Pancreas (tissue), 10 donors: ENCODE measurements at regions not wholly inside any gene's neighbourhood (a gene's known extent, or its start where the extent isn't known, plus 50 kb on each side); places are given as distances from the start of the nearest gene placed in this dataset.

Experiments used
- ATAC-seq, 4 donors: fragments of 200-7000 bp; cut with Tn5 transposase; one replicate each; pipeline versions ENCODE4 v1.8.0 to v1.9.1; 2020; ENCODE audit warnings: mild to moderate bottlenecking in 4 of 4, moderate library complexity in 4 of 4
- DNase-seq, 6 donors: peaks; one replicate each; pipeline ENCODE4 v3.0.0-alpha.2; 2020
- FAIRE-seq: peaks from 2 replicates; lab custom pipeline; 2012; peaks lifted over from hg19 to GRCh38; lab: Jason Lieb, UNC
- H3K27ac ChIP-seq, 4 donors: fragments of 200-600 bp; sonication (generic); 1 replicate in 3 of 4; 2 replicates in 1 of 4; pipeline versions ENCODE4 v1.5.0 to v1.8.0; 2020
- H3K27me3 ChIP-seq, 4 donors: fragments of 200-600 bp; one replicate each; pipeline ENCODE4 v1.8.0; 2021
- H3K36me3 ChIP-seq, 3 donors: fragments of 200-600 bp; sonication (generic) in 1 of 3; one replicate each; pipeline versions ENCODE4 v1.5.0 to v1.8.0; 2020 to 2021
- H3K4me1 ChIP-seq, 3 donors: fragments of 200-600 bp; one replicate each; pipeline ENCODE4 v1.8.0; 2021
- H3K4me3 ChIP-seq, 4 donors: fragments of 200-600 bp; sonication (generic) in 2 of 4; one replicate each; pipeline versions ENCODE4 v1.5.0 to v1.8.0; 2020 to 2021
- H3K9me3 ChIP-seq, 4 donors: fragments of 200-600 bp; one replicate each; pipeline ENCODE4 v1.8.0; 2021
- CTCF ChIP-seq, 4 donors: fragments of 200-600 bp; sonication (generic) in 3 of 4; IDR thresholded peaks; one replicate each; pipeline versions ENCODE4 v1.5.0 to v1.8.0; 2021; ENCODE audit warnings: antibody characterized with exemption in 4 of 4
- WGBS, 2 donors: extraction: QIAGEN DNeasy Blood & Tissue Kit; methylation state at CpG; one replicate each; pipeline ENCODE4 v1.1.7; 2013; 5-methylcytosine and 5-hydroxymethylcytosine counted together
- intact Hi-C, 3 donors: fragments of 100-400 bp; cut with DNase I; formaldehyde crosslinking; loops; one replicate each; pipeline versions ENCODE4 v1.11.1 to v1.14.2; 2022
- donor health status: healthy with polysubstance abuse.
- donor health status: DM: no; HTN: no; CAD: no; lungs with moderate emphysema.
- donor health status: DM: no; HTN: no; CAD: no.
- donor health status: control.
- donor health status: control.
- donor health status: Bipolar disorder and iron deficiency.
- donor health status: DM: yes; HTN: yes; CAD: no.
- donor health status: DM: no; HTN: no; CAD: no.
- donor health status: DM: no; HTN: no; CAD: no.
- donor health status: DM: yes; HTN: yes; CAD: no.

- DNase-seq, result no peak
- H3K27ac ChIP-seq, result no peak overlapping the region
- no peaks in the 10 kb centered on the region for H3K27me3 ChIP-seq
- H3K9me3 ChIP-seq, result no peaks in the 10 kb centered on the region
- H3K4me1 ChIP-seq, result peaks cover 0 to 10% (median 0%) of the 10 kb centered on the region in 3 donors
- FAIRE-seq, result no peak
- WGBS, 2 donors, result 71 to 75% methylated on average over 2 of the region's 2 CpGs
- H3K36me3 ChIP-seq, result no peaks in the 10 kb centered on the region
- H3K4me3 ChIP-seq, result no peak overlapping the region
- intact Hi-C loops, result no loop called here
- TF ChIP-seq CTCF (IDR thresholded peaks at IDR 0.05), result no peak
- ATAC-seq, result no peak
Observed at GRCh38 chr11:23111527-23111926, 251.3 kb upstream of the CCDC179 start.

- Histone ChIP-seq H3K4me3 (no peak overlapping the region), H3K27ac (peak overlapping the region in 3 of 4 donors; percentile 23 to 79 (median 73)), H3K27me3 (no peaks in the 10 kb centered on the region), H3K9me3 (no peaks in the 10 kb centered on the region), H3K4me1 (peaks cover 0 to 10% (median 0%) of the 10 kb centered on the region in 3 donors), H3K36me3 (no peaks in the 10 kb centered on the region)
- intact Hi-C loops, result no loop called here
- ATAC-seq (no peak), FAIRE-seq (no peak), DNase-seq (no peak)
- no peak for TF ChIP-seq CTCF (IDR thresholded peaks at IDR 0.05)
- 72 to 73% methylated on average over 4 of the region's 4 CpGs for WGBS, 2 donors
Observed at GRCh38 chr11:23112390-23112789, 252.1 kb upstream of the CCDC179 start.

- ATAC-seq (peak; percentile 87 to 94 (median 90)), DNase-seq (peak; percentile 55 to 82 (median 74))
- WGBS, 2 donors, result 7% methylated on average over 10 of the region's 10 CpGs
Observed at GRCh38 chr11:23112987-23113886, 253.0 kb upstream of the CCDC179 start.

GRCh38 chr11:23113887-23114216 lies 253.6 kb upstream of the CCDC179 start:
- Histone ChIP-seq H3K4me1 (peaks cover 0 to 10% (median 0%) of the 10 kb centered on the region in 3 donors), H3K9me3 (no peaks in the 10 kb centered on the region), H3K27ac (peak overlapping the region in 1 of 4 donors; percentile 73), H3K36me3 (no peaks in the 10 kb centered on the region), H3K4me3 (no peak overlapping the region), H3K27me3 (no peaks in the 10 kb centered on the region)
- DNase-seq (no peak), ATAC-seq (no peak), FAIRE-seq (no peak)
- 23% methylated on average over 1 of the region's 1 CpG for WGBS, 2 donors
- no peak for TF ChIP-seq CTCF (IDR thresholded peaks at IDR 0.05)
- intact Hi-C loops, result no loop called here

More at GRCh38 chr11:23112987-23113886, 253.0 kb upstream of the CCDC179 start:
- peaks cover 0 to 10% (median 0%) of the 10 kb centered on the region in 3 donors for H3K4me1 ChIP-seq
- peak overlapping the region in 1 of 4 donors; percentile 24 for H3K4me3 ChIP-seq
- intact Hi-C loops, result no loop called here
- FAIRE-seq, result no peak
- TF ChIP-seq CTCF (IDR thresholded peaks at IDR 0.05), result peak in 3 of 4 donors; percentile 30 to 54 (median 43)
- peak overlapping the region; percentile 47 to 79 (median 66) for H3K27ac ChIP-seq
- H3K27me3 ChIP-seq, result no peaks in the 10 kb centered on the region
- H3K36me3 ChIP-seq, result no peaks in the 10 kb centered on the region
- no peaks in the 10 kb centered on the region for H3K9me3 ChIP-seq

GRCh38 chr11:23123753-23124152 lies 263.5 kb upstream of the CCDC179 start:
- no peak for TF ChIP-seq CTCF (IDR thresholded peaks at IDR 0.05)
- no peaks in the 10 kb centered on the region for H3K27me3 ChIP-seq
- H3K36me3 ChIP-seq, result no peaks in the 10 kb centered on the region
- 36 to 43% methylated on average over 3 of the region's 3 CpGs for WGBS, 2 donors
- H3K4me3 ChIP-seq, result no peak overlapping the region
- no peaks in the 10 kb centered on the region for H3K9me3 ChIP-seq
- peak in 2 of 4 donors; percentile 24 to 46 for ATAC-seq
- no peak overlapping the region for H3K27ac ChIP-seq
- FAIRE-seq, result no peak
- intact Hi-C loops, result no loop called here
- no peak for DNase-seq
- H3K4me1 ChIP-seq, result peaks cover 0 to 25% (median 14%) of the 10 kb centered on the region in 3 donors
